COR-L47 (cell line): ENCODE measurements at regions not wholly inside any gene's neighbourhood (a gene's known extent, or its start where the extent isn't known, plus 50 kb on each side); places are given as distances from the start of the nearest gene placed in this dataset.

ENCODE experiments used
- DNase-seq: peaks from one replicate; lab custom pipeline; 2025; lab: John Stamatoyannopoulos, UW

DNA sequence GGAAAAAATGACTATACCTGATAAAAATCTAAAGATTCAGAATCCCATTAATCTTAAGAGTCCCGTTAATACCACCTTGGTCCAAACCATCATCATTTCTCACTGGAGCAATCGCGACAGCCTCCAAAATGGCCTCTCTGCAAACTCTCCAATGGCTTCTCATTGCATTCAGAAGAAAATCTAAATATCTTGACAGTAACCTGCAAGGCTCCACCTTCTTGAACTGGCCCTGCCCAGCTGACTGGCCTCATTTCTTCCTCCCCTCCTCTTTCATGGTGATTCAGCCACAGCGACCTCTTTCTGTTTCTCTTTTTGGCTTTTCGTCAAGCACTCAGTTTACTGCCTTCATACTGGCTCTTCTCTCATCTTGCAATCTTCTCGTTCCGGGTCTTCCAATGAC is 56.2 kb upstream of the GPRIN3 start:
- no peak for DNase-seq

GRCh38 chr4:89358935-89359638 is 51.5 kb upstream of the GPRIN3 start:
- no peak for DNase-seq

GRCh38 chr4:89357787-89358186 is 50.2 kb upstream of the GPRIN3 start:
- DNase-seq: no peak
